ENCODE measurements at regions not wholly inside any gene's neighbourhood (a gene's known extent, or its start where the extent isn't known, plus 50 kb on each side); places are given as distances from the start of the nearest gene placed in this dataset.

- no peak for TF ChIP-seq ZBTB11 (CRISPR knock-in tag; IDR thresholded peaks at IDR 0.05)
- no peak for TF ChIP-seq TARDBP (IDR thresholded peaks at IDR 0.05; ENCODE audit: borderline replicate concordance)
- TF ChIP-seq JUND (IDR thresholded peaks at IDR 0.05; ENCODE audit: low read depth, low read length), result no peak
- TF ChIP-seq POLR2AphosphoS5 (IDR thresholded peaks at IDR 0.05; ENCODE audit: low read length), result no peak
- no peak for TF ChIP-seq MYB (IDR thresholded peaks at IDR 0.05; ENCODE audit: borderline replicate concordance, low read depth, low read length)
- no peak for TF ChIP-seq KDM1A (IDR thresholded peaks at IDR 0.05; ENCODE audit: borderline replicate concordance)
- TF ChIP-seq PRDM15 (CRISPR knock-in tag; IDR thresholded peaks at IDR 0.05), result no peak
- TF ChIP-seq CHD4 (IDR thresholded peaks at IDR 0.05), result no peak
- TF ChIP-seq SUPT20H (IDR thresholded peaks at IDR 0.05; ENCODE audit: borderline replicate concordance, control insufficient read depth, low read depth, low read length), result no peak
- no peak for TF ChIP-seq SREBF2 (IDR thresholded peaks at IDR 0.05; ENCODE audit: low read length)
- TF ChIP-seq ELK1 (IDR thresholded peaks at IDR 0.05; ENCODE audit: low read depth, low read length), result no peak
- no peak for TF ChIP-seq DPF2 (IDR thresholded peaks at IDR 0.05)
- no peak for TF ChIP-seq ZNF687 (IDR thresholded peaks at IDR 0.05)
- TF ChIP-seq SIN3A (IDR thresholded peaks at IDR 0.05; ENCODE audit: low read depth, low read length), result no peak
Observed at GRCh38 chr9:4420351-4420750, 69.9 kb upstream of the SLC1A1 start (continued).
